Panc1 (cell line): ENCODE measurements at regions not wholly inside any gene's neighbourhood (a gene's known extent, or its start where the extent isn't known, plus 50 kb on each side); places are given as distances from the start of the nearest gene placed in this dataset.

Experiments
- CTCF ChIP-seq: fragments of 450-650 bp; IDR thresholded peaks from 2 replicates; pipeline ENCODE4 v1.5.1; 2017; ENCODE audit warnings: mild to moderate bottlenecking
- POLR2AphosphoS5 ChIP-seq: IDR thresholded peaks from 2 replicates; pipeline ENCODE4 v1.6.1; 2012; ENCODE audit warnings: mild to moderate bottlenecking, low read depth, low read length, moderate library complexity
- SIN3A ChIP-seq: IDR thresholded peaks from 2 replicates; pipeline ENCODE4 v1.6.1; 2012; ENCODE audit warnings: low read depth, mild to moderate bottlenecking, low read length, moderate library complexity, borderline replicate concordance; ENCODE audit not compliant: insufficient read depth
- TCF7L2 ChIP-seq: IDR thresholded peaks from 2 replicates; pipeline ENCODE4 v1.6.1; 2011; ENCODE audit warnings: mild to moderate bottlenecking, low read depth, low read length, inconsistent platforms

GRCh38 chr13:80118506-80118905 is 222.4 kb downstream of the SPRY2 start:
- no peak for TF ChIP-seq SIN3A
- TF ChIP-seq CTCF = no peak
- TF ChIP-seq POLR2AphosphoS5 = no peak
- TF ChIP-seq TCF7L2 = no peak
